ENCODE measurements at regions not wholly inside any gene's neighbourhood (a gene's known extent, or its start where the extent isn't known, plus 50 kb on each side); places are given as distances from the start of the nearest gene placed in this dataset.

GRCh38 chr2:204355688-204356087 is 189.6 kb upstream of the PARD3B start:
- 0% methylated on average over 1 of the region's 1 CpG for WGBS (ENCODE audit: missing lambda C conversion rate)
- no peak overlapping the region for H3K4me3 ChIP-seq
- no peak for ATAC-seq
- H3K4me2 ChIP-seq: no peak overlapping the region
- H3K4me1 ChIP-seq: no peaks in the 10 kb centered on the region
- H3K9me3 ChIP-seq: no peaks in the 10 kb centered on the region
- FAIRE-seq: no peak
- CTCF ChIA-PET: interaction anchor here (1.0 kb wide), 1 partner anchor 9 kb away, joined by 3 read pairs; no protein-coding TSS in a partner anchor
- DNase-seq (ENCODE audit: low read depth in 1 of 2, low spot score in 1 of 2): no peak
- POLR2A ChIA-PET: no interaction called here
- H3K27ac ChIP-seq: no peak overlapping the region
- TF ChIP-seq NR3C1 (IDR thresholded peaks at IDR 0.05) (no peak), PHF8 (IDR thresholded peaks at IDR 0.05; ENCODE audit: borderline replicate concordance, low read depth) (no peak), CBX2 (IDR thresholded peaks at IDR 0.05; ENCODE audit: borderline replicate concordance, low read depth) (no peak), HOXB13 (CRISPR knock-in tag; IDR thresholded peaks at IDR 0.05; ENCODE audit: low read depth) (no peak), ZC3H11A (IDR thresholded peaks at IDR 0.05) (no peak), FOSL2 (IDR thresholded peaks at IDR 0.05) (no peak), FOSL2 (CRISPR knock-in tag; IDR thresholded peaks at IDR 0.05) (no peak)

GRCh38 chr2:204356151-204356641 is 189.1 kb upstream of the PARD3B start:
- TF ChIP-seq BHLHE40 (IDR thresholded peaks at IDR 0.05; ENCODE audit: low read depth, low read length) (no peak), HMGXB4 (CRISPR knock-in tag; IDR thresholded peaks at IDR 0.05; ENCODE audit: borderline replicate concordance) (no peak), REST (IDR thresholded peaks at IDR 0.05) (no peak), CTCF (IDR thresholded peaks at IDR 0.05) (no peak), E2F6 (IDR thresholded peaks at IDR 0.05; ENCODE audit: borderline replicate concordance, low read depth) (no peak), HOXB13 (CRISPR knock-in tag; IDR thresholded peaks at IDR 0.05; ENCODE audit: low read depth) (no peak), ATOH8 (CRISPR knock-in tag; IDR thresholded peaks at IDR 0.05; ENCODE audit: low read depth) (no peak), CHD2 (IDR thresholded peaks at IDR 0.05; ENCODE audit: low read length, partially characterized antibody) (no peak), MAX (IDR thresholded peaks at IDR 0.05) (no peak), BCL3 (IDR thresholded peaks at IDR 0.05) (no peak), POLR2A (IDR thresholded peaks at IDR 0.05; ENCODE audit: low read length) (no peak), ZNF302 (CRISPR knock-in tag; IDR thresholded peaks at IDR 0.05) (no peak), MAFK (IDR thresholded peaks at IDR 0.05; ENCODE audit: partially characterized antibody) (no peak), ZSCAN20 (CRISPR knock-in tag; IDR thresholded peaks at IDR 0.05) (no peak), HES2 (IDR thresholded peaks at IDR 0.05) (no peak), FOXS1 (CRISPR knock-in tag; IDR thresholded peaks at IDR 0.05) (no peak), HEYL (CRISPR knock-in tag; IDR thresholded peaks at IDR 0.05) (no peak), NR3C1 (IDR thresholded peaks at IDR 0.05) (no peak)
- ATAC-seq (no peak), DNase-seq (ENCODE audit: low read depth in 1 of 2, low spot score in 1 of 2) (no peak), FAIRE-seq (no peak)
- CTCF ChIA-PET: interaction anchor here (1.0 kb wide), 1 partner anchor 8 kb away, joined by 3 read pairs; no protein-coding TSS in a partner anchor
- no peaks in the 10 kb centered on the region for H3K9me3 ChIP-seq
- H3K27ac ChIP-seq: no peak overlapping the region
- WGBS (ENCODE audit: missing lambda C conversion rate): 52% methylated on average over 4 of the region's 4 CpGs
- no peak overlapping the region for H3K4me2 ChIP-seq
- no peak overlapping the region for H3K4me3 ChIP-seq
- POLR2A ChIA-PET: no interaction called here
- no peaks in the 10 kb centered on the region for H3K4me1 ChIP-seq
